ENCODE measurements at regions not wholly inside any gene's neighbourhood (a gene's known extent, or its start where the extent isn't known, plus 50 kb on each side); places are given as distances from the start of the nearest gene placed in this dataset.

DNA sequence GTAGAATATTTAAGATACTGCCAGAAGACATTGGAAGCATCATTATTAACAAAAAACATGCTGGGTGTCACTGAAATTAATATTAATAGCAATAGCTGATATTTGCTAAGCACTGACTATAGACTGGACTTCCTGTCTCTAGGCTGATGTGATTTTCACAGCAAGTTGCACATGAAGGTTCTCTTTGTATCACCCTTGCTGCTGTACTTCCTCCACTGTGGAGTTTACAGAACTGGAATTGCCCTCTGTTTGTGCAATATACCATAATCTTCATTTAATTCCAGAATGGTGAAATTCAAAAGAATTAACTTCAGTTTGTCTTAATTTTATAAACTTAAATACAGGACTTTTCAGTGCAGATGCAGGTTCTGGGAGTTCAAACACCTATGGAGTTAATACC is 585.1 kb downstream of the RNF144A start:
- no peak overlapping the region for H3K4me3 ChIP-seq (IDR thresholded peaks at IDR 0.05; ENCODE audit: insufficient read depth, low read depth, low read length)
- no peaks in the 10 kb centered on the region for H4K20me1 ChIP-seq (ENCODE audit: insufficient read depth)
- no peaks in the 10 kb centered on the region for H3K79me2 ChIP-seq (ENCODE audit: insufficient read depth, low read depth)
- H3K4me1 ChIP-seq (ENCODE audit: low read depth, poor library complexity, severe bottlenecking), result peaks cover 6% of the 10 kb centered on the region
- H2AFZ ChIP-seq (ENCODE audit: low read depth), result no peak overlapping the region
- no peak overlapping the region for H3K27ac ChIP-seq
- no peak overlapping the region for H3K4me2 ChIP-seq
- H3K27me3 ChIP-seq (ENCODE audit: insufficient read depth, low read depth), result no peaks in the 10 kb centered on the region
- no peaks in the 10 kb centered on the region for H3K36me3 ChIP-seq (ENCODE audit: insufficient read depth)
- TF ChIP-seq, protein P1, sequence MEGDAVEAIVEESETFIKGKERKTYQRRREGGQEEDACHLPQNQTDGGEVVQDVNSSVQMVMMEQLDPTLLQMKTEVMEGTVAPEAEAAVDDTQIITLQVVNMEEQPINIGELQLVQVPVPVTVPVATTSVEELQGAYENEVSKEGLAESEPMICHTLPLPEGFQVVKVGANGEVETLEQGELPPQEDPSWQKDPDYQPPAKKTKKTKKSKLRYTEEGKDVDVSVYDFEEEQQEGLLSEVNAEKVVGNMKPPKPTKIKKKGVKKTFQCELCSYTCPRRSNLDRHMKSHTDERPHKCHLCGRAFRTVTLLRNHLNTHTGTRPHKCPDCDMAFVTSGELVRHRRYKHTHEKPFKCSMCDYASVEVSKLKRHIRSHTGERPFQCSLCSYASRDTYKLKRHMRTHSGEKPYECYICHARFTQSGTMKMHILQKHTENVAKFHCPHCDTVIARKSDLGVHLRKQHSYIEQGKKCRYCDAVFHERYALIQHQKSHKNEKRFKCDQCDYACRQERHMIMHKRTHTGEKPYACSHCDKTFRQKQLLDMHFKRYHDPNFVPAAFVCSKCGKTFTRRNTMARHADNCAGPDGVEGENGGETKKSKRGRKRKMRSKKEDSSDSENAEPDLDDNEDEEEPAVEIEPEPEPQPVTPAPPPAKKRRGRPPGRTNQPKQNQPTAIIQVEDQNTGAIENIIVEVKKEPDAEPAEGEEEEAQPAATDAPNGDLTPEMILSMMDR (conservative IDR thresholded peaks at IDR 0.05; ENCODE audit: low read depth, low read length), result no peak
- H3K9ac ChIP-seq, result no peak overlapping the region

DNA sequence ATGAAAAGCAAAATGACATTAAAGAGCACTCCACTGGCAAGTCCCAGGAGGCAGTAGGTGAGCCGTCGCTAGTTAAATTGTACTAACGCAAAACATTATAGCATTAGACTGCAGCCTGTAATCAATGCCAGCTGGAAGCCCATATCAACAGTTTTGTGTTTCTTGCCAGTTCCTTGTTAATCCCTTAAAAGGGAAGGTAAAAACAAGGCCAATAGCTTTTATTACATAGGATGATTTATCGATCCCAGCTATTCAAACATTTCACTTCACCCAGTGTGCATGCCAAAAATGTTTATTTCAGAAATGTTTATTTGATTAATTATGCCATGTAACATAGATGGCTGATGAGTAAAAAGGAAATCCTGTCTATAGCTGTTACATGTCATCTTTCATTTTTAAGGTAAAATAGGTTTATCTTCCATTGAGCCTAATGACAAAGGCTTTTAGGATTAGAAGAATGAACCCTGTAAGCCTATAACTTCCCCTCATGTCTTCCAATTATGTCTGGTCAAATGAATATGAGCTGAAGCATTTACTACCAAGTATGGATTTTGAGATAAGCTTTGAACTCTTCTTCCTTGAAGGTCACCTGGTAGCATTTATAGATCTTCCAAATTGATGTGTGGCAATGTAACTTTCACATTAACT is 591.2 kb downstream of the RNF144A start:
- no peaks in the 10 kb centered on the region for H3K27me3 ChIP-seq (ENCODE audit: insufficient read depth, low read depth)
- no peaks in the 10 kb centered on the region for H4K20me1 ChIP-seq (ENCODE audit: insufficient read depth)
- H3K27ac ChIP-seq, result no peak overlapping the region
- H3K4me3 ChIP-seq (IDR thresholded peaks at IDR 0.05; ENCODE audit: insufficient read depth, low read depth, low read length), result no peak overlapping the region
- H3K36me3 ChIP-seq (ENCODE audit: insufficient read depth), result no peaks in the 10 kb centered on the region
- H3K4me2 ChIP-seq, result no peak overlapping the region
- TF ChIP-seq, protein P1 (conservative IDR thresholded peaks at IDR 0.05; ENCODE audit: low read depth, low read length), result no peak
- H3K79me2 ChIP-seq (ENCODE audit: insufficient read depth, low read depth), result no peaks in the 10 kb centered on the region
- no peaks in the 10 kb centered on the region for H3K4me1 ChIP-seq (ENCODE audit: low read depth, poor library complexity, severe bottlenecking)
- H2AFZ ChIP-seq (ENCODE audit: low read depth), result no peak overlapping the region
- H3K9ac ChIP-seq, result no peak overlapping the region

DNA sequence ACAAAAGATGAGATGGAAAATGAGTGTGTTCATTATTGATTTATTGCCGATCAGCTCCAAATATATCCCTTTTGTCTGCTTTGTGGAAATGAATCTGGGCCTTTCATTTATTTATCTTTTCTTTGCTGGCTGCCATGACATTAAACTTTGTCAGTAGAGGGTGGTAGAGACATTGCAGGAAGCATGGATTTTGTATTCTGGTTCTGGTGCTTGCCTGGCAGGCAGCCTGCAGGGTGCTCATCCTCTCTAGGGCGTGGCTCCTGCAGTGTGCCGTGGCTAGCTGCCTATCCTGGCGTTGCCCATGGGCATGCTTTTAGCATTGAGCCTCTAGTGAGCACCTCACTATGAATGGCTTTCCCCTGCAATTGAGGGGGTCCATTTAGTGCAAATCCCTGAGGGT is 593.1 kb downstream of the RNF144A start:
- Histone ChIP-seq H3K27me3 (ENCODE audit: insufficient read depth, low read depth) (no peaks in the 10 kb centered on the region), H3K79me2 (ENCODE audit: insufficient read depth, low read depth) (no peaks in the 10 kb centered on the region), H3K36me3 (ENCODE audit: insufficient read depth) (no peaks in the 10 kb centered on the region), H2AFZ (ENCODE audit: low read depth) (no peak overlapping the region), H3K4me3 (IDR thresholded peaks at IDR 0.05; ENCODE audit: insufficient read depth, low read depth, low read length) (no peak overlapping the region), H3K4me1 (ENCODE audit: low read depth, poor library complexity, severe bottlenecking) (peaks cover 3% of the 10 kb centered on the region), H4K20me1 (ENCODE audit: insufficient read depth) (no peaks in the 10 kb centered on the region), H3K27ac (no peak overlapping the region), H3K4me2 (no peak overlapping the region), H3K9ac (no peak overlapping the region)
- TF ChIP-seq, protein P1 (conservative IDR thresholded peaks at IDR 0.05; ENCODE audit: low read depth, low read length), result no peak

DNA sequence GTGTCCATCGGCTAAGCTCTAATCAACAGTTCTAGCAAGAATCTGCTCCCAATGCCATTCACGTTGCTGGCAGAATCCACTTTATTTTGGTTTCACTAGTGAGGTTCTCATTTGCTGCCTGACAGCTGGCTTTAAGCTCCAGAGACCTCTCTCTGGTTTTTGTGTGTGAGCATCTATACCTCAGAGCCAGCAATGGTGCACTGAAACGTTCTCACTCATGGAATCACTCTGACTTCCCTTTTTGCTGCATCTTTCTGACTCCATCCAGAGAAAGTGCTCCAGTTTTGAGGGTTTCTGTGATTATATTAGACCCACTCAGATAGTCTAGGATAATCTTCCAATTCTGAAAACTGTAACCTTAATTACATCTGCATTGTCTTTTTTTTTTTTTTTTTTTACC is 596.6 kb downstream of the RNF144A start:
- Histone ChIP-seq H3K36me3 (ENCODE audit: insufficient read depth) (no peaks in the 10 kb centered on the region), H3K4me3 (IDR thresholded peaks at IDR 0.05; ENCODE audit: insufficient read depth, low read depth, low read length) (no peak overlapping the region), H3K9ac (no peak overlapping the region), H3K79me2 (ENCODE audit: insufficient read depth, low read depth) (no peaks in the 10 kb centered on the region), H3K4me1 (ENCODE audit: low read depth, poor library complexity, severe bottlenecking) (peaks cover 6% of the 10 kb centered on the region), H3K4me2 (no peak overlapping the region), H3K27ac (no peak overlapping the region), H2AFZ (ENCODE audit: low read depth) (no peak overlapping the region), H4K20me1 (ENCODE audit: insufficient read depth) (no peaks in the 10 kb centered on the region), H3K27me3 (ENCODE audit: insufficient read depth, low read depth) (no peaks in the 10 kb centered on the region)
- TF ChIP-seq, protein P1 (conservative IDR thresholded peaks at IDR 0.05; ENCODE audit: low read depth, low read length), result no peak

Measured in KMS-11 (cell line).